Right renal cortex interstitium (tissue), 3 donors: ENCODE measurements at regions not wholly inside any gene's neighbourhood (a gene's known extent, or its start where the extent isn't known, plus 50 kb on each side); places are given as distances from the start of the nearest gene placed in this dataset.

Experiments used
- DNase-seq, 3 donors: peaks; one replicate each; pipeline ENCODE4 v3.0.0-alpha.2; 2013; ENCODE audit warnings: low read depth in 3 of 3, low spot score in 2 of 3

- no peak for DNase-seq
Measured at GRCh38 chr4:19999775-20000414, 251.8 kb upstream of the SLIT2 start.

- no peak for DNase-seq
Measured at GRCh38 chr4:19999276-19999675, 252.4 kb upstream of the SLIT2 start.

- DNase-seq: no peak
Measured at GRCh38 chr4:19993242-19993641, 258.5 kb upstream of the SLIT2 start.

- no peak for DNase-seq
Measured at GRCh38 chr4:19992471-19993093, 259.1 kb upstream of the SLIT2 start.

GRCh38 chr4:19987746-19988145, 264.0 kb upstream of the SLIT2 start:
- no peak for DNase-seq

- no peak for DNase-seq
Measured at GRCh38 chr4:19983072-19983471, 268.6 kb upstream of the SLIT2 start.

GRCh38 chr4:19982556-19982955, 269.1 kb upstream of the SLIT2 start:
- DNase-seq: no peak

GRCh38 chr4:19971829-19972228, 279.9 kb upstream of the SLIT2 start:
- DNase-seq: no peak

- DNase-seq: no peak
Measured at GRCh38 chr4:19969492-19969891, 282.2 kb upstream of the SLIT2 start.

- DNase-seq: no peak
Measured at GRCh38 chr4:19961091-19961490, 290.6 kb upstream of the SLIT2 start.

- DNase-seq: no peak
Measured at GRCh38 chr4:19958848-19959247, 292.9 kb upstream of the SLIT2 start.

- DNase-seq: no peak
Measured at GRCh38 chr4:19947349-19947748, 304.4 kb upstream of the SLIT2 start.

- no peak for DNase-seq
Measured at GRCh38 chr4:19945979-19946380, 305.7 kb upstream of the SLIT2 start.

GRCh38 chr4:19945501-19945900, 306.2 kb upstream of the SLIT2 start:
- no peak for DNase-seq

- DNase-seq: no peak
Measured at GRCh38 chr4:19944806-19945205, 306.9 kb upstream of the SLIT2 start.

- DNase-seq: no peak
Measured at GRCh38 chr4:19944251-19944650, 307.5 kb upstream of the SLIT2 start.

- DNase-seq: no peak
Measured at GRCh38 chr4:19941434-19941833, 310.3 kb upstream of the SLIT2 start.

GRCh38 chr4:19940861-19941260, 310.8 kb upstream of the SLIT2 start:
- DNase-seq: no peak

- DNase-seq: no peak
Measured at GRCh38 chr4:19936476-19936875, 315.2 kb upstream of the SLIT2 start.

- DNase-seq: no peak
Measured at GRCh38 chr4:19930742-19931141, 321.0 kb upstream of the SLIT2 start.

GRCh38 chr4:19927381-19927780, 324.3 kb upstream of the SLIT2 start:
- no peak for DNase-seq

- DNase-seq: no peak
Measured at GRCh38 chr4:19925516-19925915, 326.2 kb upstream of the SLIT2 start.

GRCh38 chr4:19924761-19925160, 326.9 kb upstream of the SLIT2 start:
- no peak for DNase-seq
